ENCODE measurements at regions not wholly inside any gene's neighbourhood (a gene's known extent, or its start where the extent isn't known, plus 50 kb on each side); places are given as distances from the start of the nearest gene placed in this dataset.
"Not testable (repeated sequence)": the region's sequence is repeated elsewhere in the genome, so short reads cannot be mapped to it uniquely, and the experiment has no call there.

DNA sequence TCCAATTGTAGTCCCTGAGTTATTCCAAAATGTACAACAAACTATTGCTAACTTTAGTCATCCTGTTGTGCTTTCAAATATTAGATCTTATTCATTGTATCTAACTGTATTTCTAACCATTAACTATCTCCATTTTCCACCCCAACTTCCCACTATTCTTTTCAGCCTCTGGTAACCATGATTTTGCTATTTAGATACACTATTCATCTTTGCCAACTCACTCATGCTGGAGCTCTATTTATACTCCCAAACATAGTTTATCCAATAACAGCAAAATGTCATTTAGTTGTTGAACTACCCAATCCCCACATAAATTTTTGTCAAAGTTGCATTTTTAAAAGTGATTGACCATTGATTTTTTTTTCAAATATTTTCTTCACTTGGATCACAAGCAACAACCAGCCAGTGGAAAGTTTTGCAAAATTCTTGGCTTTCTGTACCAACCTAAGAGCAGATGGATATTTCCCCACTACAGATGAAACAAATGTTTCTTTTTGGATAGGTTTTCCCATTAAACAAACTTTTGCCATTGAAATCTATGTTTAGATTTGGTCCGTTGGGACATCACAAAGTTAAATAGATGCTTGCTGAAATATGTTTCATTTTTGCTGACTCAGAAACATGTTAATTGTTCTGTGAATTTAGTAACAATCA, 866.0 kb downstream of the LTN1 start:
- H3K27ac ChIP-seq, result no peak overlapping the region
- TF ChIP-seq, protein P1, sequence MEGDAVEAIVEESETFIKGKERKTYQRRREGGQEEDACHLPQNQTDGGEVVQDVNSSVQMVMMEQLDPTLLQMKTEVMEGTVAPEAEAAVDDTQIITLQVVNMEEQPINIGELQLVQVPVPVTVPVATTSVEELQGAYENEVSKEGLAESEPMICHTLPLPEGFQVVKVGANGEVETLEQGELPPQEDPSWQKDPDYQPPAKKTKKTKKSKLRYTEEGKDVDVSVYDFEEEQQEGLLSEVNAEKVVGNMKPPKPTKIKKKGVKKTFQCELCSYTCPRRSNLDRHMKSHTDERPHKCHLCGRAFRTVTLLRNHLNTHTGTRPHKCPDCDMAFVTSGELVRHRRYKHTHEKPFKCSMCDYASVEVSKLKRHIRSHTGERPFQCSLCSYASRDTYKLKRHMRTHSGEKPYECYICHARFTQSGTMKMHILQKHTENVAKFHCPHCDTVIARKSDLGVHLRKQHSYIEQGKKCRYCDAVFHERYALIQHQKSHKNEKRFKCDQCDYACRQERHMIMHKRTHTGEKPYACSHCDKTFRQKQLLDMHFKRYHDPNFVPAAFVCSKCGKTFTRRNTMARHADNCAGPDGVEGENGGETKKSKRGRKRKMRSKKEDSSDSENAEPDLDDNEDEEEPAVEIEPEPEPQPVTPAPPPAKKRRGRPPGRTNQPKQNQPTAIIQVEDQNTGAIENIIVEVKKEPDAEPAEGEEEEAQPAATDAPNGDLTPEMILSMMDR (conservative IDR thresholded peaks at IDR 0.05), result no peak
- no peak for TF ChIP-seq ZFX (IDR thresholded peaks at IDR 0.05)

DNA sequence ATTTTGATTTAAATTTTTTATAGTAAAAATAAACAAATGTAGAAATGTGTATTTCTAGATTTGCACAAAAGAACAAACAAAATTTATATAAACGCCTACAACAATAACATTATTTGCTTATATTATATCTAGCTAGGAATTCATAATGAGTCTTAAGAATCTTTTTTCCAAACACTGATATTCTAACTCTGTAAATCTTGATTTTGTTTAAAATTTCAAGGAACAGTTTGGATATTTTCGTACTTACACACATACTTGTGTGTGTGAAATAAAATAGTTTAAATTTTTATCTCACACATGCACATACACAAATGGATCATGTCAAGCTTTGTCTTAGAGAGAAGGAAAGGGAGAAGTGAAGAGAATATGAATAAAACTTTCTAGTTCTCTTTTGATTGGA, 868.1 kb downstream of the LTN1 start:
- no peak for TF ChIP-seq ZFX (IDR thresholded peaks at IDR 0.05)
- TF ChIP-seq, protein P1 (conservative IDR thresholded peaks at IDR 0.05), result no peak
- no peak overlapping the region for H3K27ac ChIP-seq

DNA sequence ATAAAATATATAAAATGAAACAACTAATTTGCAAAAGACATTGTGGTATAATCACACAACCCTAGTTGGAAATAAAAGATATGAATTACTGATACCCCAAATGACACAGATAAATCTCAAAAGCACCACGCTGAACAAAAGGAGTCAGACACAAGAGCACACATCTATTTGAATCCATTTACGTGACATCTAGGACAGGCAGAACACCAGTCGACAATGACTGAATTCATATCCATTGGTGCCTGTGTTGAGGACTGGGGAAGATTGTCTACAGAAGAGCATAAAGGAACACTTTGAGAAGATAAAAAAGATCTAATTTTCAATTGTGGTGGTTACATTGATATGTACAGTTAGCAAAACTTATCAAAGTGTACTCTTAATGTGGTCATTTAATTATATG, 874.1 kb downstream of the LTN1 start:
- TF ChIP-seq ZFX (IDR thresholded peaks at IDR 0.05), result no peak
- TF ChIP-seq, protein P1 (conservative IDR thresholded peaks at IDR 0.05), result no peak
- H3K27ac ChIP-seq, result no peak overlapping the region

DNA sequence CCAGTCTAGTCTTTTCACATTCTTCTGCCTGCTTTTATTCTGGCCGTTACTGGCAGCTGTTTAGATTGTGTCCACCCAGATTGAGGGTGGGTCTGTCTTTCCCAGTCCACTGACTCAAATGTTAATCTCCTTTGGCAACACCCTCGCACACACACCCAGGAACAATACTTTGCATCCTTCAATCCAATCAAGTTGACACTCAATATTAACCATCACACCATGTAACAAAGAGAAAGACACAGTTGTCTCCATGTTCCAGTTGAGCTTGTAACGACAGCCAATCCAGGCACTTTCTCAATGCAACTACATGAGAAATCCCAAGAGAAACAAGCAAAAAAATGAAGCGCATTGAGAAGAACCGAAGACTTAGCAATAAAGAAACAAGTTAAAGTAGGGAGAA, 877.7 kb downstream of the LTN1 start:
- H3K27ac ChIP-seq, result not testable (repeated sequence)

DNA sequence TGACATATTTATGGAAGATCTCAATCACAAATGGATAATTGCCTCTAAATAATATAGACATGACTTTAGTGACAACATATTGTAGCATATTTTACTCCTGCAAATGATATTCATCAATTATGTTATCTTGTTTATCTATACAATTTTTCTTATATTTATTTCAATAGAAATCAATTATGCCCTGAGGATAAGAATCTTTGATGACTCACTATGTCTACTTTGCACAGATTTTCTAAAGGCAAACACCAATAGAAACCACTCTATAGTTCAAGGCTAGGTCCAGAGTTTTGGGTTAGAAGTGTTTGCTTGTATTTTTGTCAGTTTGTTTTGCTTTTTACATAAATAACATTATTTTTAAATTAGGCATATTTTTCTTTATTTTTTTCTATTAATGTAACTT, 879.0 kb downstream of the LTN1 start:
- no peak for TF ChIP-seq ZFX (IDR thresholded peaks at IDR 0.05)
- no peak overlapping the region for H3K27ac ChIP-seq

DNA sequence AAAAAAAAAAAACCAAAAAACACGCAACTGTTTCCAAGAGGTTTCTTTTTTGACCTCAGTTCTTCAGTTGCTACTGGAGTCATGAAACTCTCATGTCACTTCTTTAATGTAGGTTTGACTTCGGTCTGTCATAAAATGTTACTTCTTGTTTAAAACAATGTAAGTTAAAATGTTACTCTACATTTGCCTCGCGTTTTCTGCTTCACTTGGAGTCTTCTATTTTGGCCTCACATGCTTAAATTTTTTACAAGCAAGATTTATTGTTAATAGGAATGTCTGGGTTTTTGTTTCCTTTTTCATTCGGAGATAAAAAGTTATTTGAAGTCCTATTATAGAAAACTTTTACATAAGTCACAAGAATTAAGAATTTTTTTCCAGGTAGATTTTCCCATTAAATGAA, 880.2 kb downstream of the LTN1 start:
- TF ChIP-seq, protein P1 (conservative IDR thresholded peaks at IDR 0.05), result no peak
- no peak for TF ChIP-seq ZFX (IDR thresholded peaks at IDR 0.05)
- H3K27ac ChIP-seq, result no peak overlapping the region

DNA sequence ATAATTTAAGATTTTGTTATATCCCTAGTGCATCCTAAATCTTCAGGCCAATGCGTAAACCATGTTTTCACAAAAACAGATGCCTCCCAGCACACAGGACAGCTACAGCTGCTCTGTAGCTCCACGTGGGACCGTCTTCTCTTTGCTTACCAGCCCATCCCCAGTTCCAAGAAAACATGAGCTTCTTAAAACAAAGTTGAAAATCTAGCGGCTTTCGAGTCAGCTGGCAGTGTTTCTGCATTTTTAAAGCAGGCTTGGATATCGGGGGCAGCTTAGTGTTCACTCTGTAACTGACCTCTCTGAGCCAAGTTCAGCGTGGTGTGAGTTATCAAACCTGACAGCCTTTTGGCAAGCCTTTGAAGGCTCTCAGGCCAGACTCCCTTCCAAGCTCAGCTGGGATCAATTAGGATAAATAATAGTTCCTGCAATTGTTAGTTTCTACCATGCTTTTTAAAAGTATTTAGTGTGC, 881.5 kb downstream of the LTN1 start:
- no peak overlapping the region for H3K27ac ChIP-seq
- no peak for TF ChIP-seq ZFX (IDR thresholded peaks at IDR 0.05)
- TF ChIP-seq, protein P1 (conservative IDR thresholded peaks at IDR 0.05), result no peak

DNA sequence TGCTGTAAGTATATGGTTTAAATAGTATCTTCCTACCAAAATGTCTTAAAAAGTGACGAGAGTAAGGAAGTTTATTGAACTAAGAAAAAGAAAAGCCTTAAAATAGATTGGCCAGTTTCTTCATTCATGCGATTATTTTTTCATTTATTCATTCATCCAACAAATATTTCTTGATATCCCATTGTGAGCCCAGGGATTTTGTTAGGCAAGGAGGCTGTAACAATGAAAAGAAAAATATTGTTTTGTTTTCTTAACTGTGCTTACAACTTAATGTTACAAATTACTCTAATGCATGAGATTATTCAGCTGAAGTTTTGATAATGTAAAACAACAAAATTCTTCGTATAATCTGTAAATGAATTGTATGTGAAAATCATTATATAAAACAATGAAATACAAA, 882.0 kb downstream of the LTN1 start:
- no peak overlapping the region for H3K27ac ChIP-seq
- no peak for TF ChIP-seq ZFX (IDR thresholded peaks at IDR 0.05)
- TF ChIP-seq, protein P1 (conservative IDR thresholded peaks at IDR 0.05), result no peak
